ENCODE measurements at regions not wholly inside any gene's neighbourhood (a gene's known extent, or its start where the extent isn't known, plus 50 kb on each side); places are given as distances from the start of the nearest gene placed in this dataset.
"Not testable (repeated sequence)": the region's sequence is repeated elsewhere in the genome, so short reads cannot be mapped to it uniquely, and the experiment has no call there.

DNA sequence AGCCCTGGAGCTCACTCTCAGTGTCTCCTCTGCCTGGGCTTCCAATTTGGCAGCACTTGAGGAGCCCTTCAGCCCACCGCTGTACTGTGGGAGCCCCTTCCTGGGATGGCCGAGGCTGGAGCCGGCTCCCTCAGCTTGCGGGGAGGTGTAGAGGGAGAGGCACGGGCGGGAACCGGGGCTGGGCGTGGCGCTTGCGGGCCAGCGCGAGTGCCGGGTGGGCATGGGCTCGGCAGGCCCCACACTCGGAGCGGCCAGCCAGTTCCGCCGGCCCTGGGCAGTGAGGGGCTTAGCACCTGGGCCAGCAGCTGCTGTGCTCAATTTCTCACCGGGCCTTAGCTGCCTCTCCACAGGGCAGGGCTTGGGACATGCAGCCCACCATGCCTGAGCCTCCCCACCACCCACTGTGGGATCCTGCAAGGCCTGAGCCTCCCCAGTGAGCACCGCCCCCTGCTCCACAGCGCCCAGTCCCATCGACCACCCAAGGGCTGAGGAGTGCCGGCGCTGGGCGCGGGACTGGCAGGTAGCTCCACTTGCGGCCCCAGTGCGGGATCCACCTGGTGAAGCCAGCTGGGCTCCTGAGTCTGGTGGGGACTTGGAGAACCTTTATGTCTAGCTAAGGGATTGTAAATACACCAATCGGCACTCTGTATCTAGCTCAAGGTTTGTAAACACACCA, 65.1 kb upstream of the ROPN1B start:
- H3K36me3 ChIP-seq; H3K27ac ChIP-seq (replicated peaks); intact Hi-C loops (cut with micrococcal nuclease): not testable (repeated sequence)

GRCh38 chr3:125907279-125907678, 61.7 kb upstream of the ROPN1B start:
- H3K36me3 ChIP-seq; H3K4me1 ChIP-seq; H3K9me3 ChIP-seq (replicated peaks); H3K27me3 ChIP-seq (ENCODE audit: low read depth); H3K4me3 ChIP-seq; intact Hi-C loops (cut with micrococcal nuclease); H3K27ac ChIP-seq (replicated peaks); DNase-seq: not testable (repeated sequence)

More for the DNA sequence above, 65.1 kb upstream of the ROPN1B start:
- not testable (repeated sequence) for H3K9me3 ChIP-seq (replicated peaks); H3K27me3 ChIP-seq (ENCODE audit: low read depth); H3K4me3 ChIP-seq; DNase-seq; H3K4me1 ChIP-seq

- intact Hi-C loops (cut with micrococcal nuclease); H3K27ac ChIP-seq (replicated peaks): not testable (repeated sequence)
These were observed 58.1 kb upstream of the ROPN1B start for GRCh38 chr3:125910851-125911250.

GRCh38 chr3:125914608-125915436, 54.2 kb upstream of the ROPN1B start:
- DNase-seq; H3K9me3 ChIP-seq (replicated peaks); H3K27me3 ChIP-seq (ENCODE audit: low read depth); intact Hi-C loops (cut with micrococcal nuclease); H3K36me3 ChIP-seq: not testable (repeated sequence)
- Histone ChIP-seq H3K27ac (replicated peaks) (peak overlapping the region; percentile 91), H3K4me1 (peaks cover 20% of the 10 kb centered on the region), H3K4me3 (peak overlapping the region; percentile 93)

More at GRCh38 chr3:125910851-125911250, 58.1 kb upstream of the ROPN1B start:
- not testable (repeated sequence) for H3K27me3 ChIP-seq (ENCODE audit: low read depth); DNase-seq; H3K4me3 ChIP-seq; H3K36me3 ChIP-seq; H3K9me3 ChIP-seq (replicated peaks)
- H3K4me1 ChIP-seq: peaks cover 12% of the 10 kb centered on the region

GRCh38 chr3:125915437-125915787, 53.6 kb upstream of the ROPN1B start:
- H3K9me3 ChIP-seq (replicated peaks); H3K27me3 ChIP-seq (ENCODE audit: low read depth); intact Hi-C loops (cut with micrococcal nuclease); H3K36me3 ChIP-seq; DNase-seq: not testable (repeated sequence)
- Histone ChIP-seq H3K4me3 (peak overlapping the region; percentile 93), H3K4me1 (peaks cover 20% of the 10 kb centered on the region), H3K27ac (replicated peaks) (peak overlapping the region; percentile 91)

DNA sequence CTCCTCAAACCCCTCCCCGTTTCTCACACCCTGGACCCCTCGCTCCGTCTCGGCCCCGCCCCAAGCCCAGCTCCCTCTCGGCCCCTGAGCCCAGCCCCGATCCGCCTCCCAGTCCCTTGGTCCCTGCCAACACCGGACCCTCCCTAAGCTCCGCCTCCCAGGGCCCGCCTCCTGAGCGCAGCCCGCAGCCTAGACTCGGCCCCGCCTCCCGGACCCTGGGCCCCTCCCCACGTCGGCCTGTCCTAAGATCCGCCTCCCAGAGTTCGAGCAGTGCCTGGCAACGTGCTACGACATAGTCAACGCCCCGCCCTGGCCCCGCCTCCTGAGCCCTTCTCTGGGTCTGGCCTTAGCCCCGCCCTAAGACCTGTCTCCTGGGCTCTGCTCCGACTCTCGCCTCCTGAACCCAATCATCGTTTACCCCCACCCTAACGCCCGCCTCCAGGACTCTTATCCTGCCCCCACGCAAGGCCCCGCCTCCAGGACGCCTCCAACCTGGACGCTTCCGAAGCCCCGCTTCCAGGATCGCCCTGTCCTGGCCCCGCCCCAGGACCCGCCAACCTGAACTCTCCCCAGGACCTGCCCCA, 53.1 kb upstream of the ROPN1B start:
- Histone ChIP-seq H3K27ac (replicated peaks) (peak overlapping the region; percentile 91), H3K4me1 (peaks cover 20% of the 10 kb centered on the region), H3K4me3 (peak overlapping the region; percentile 93)
- H3K9me3 ChIP-seq (replicated peaks); intact Hi-C loops (cut with micrococcal nuclease); H3K36me3 ChIP-seq; H3K27me3 ChIP-seq (ENCODE audit: low read depth): not testable (repeated sequence)
- DNase-seq: peak; percentile 100

GRCh38 chr3:125916376-125916978, 52.5 kb upstream of the ROPN1B start:
- Histone ChIP-seq H3K27ac (replicated peaks) (peak overlapping the region; percentile 91), H3K27me3 (ENCODE audit: low read depth) (no peaks in the 10 kb centered on the region), H3K9me3 (replicated peaks) (no peaks in the 10 kb centered on the region), H3K4me1 (peaks cover 20% of the 10 kb centered on the region), H3K4me3 (peak overlapping the region; percentile 93), H3K36me3 (no peaks in the 10 kb centered on the region)
- TF ChIP-seq, protein P1, sequence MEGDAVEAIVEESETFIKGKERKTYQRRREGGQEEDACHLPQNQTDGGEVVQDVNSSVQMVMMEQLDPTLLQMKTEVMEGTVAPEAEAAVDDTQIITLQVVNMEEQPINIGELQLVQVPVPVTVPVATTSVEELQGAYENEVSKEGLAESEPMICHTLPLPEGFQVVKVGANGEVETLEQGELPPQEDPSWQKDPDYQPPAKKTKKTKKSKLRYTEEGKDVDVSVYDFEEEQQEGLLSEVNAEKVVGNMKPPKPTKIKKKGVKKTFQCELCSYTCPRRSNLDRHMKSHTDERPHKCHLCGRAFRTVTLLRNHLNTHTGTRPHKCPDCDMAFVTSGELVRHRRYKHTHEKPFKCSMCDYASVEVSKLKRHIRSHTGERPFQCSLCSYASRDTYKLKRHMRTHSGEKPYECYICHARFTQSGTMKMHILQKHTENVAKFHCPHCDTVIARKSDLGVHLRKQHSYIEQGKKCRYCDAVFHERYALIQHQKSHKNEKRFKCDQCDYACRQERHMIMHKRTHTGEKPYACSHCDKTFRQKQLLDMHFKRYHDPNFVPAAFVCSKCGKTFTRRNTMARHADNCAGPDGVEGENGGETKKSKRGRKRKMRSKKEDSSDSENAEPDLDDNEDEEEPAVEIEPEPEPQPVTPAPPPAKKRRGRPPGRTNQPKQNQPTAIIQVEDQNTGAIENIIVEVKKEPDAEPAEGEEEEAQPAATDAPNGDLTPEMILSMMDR (IDR thresholded peaks at IDR 0.05; ENCODE audit: borderline replicate concordance): peak; percentile 46
- intact Hi-C loops (cut with micrococcal nuclease): no loop called here
- DNase-seq: no peak

GRCh38 chr3:125917020-125917549, 51.9 kb upstream of the ROPN1B start:
- Histone ChIP-seq H3K27ac (replicated peaks) (peak overlapping the region; percentile 87), H3K4me1 (peaks cover 20% of the 10 kb centered on the region), H3K4me3 (peak overlapping the region; percentile 93)
- DNase-seq; H3K27me3 ChIP-seq (ENCODE audit: low read depth); H3K36me3 ChIP-seq; H3K9me3 ChIP-seq (replicated peaks); intact Hi-C loops (cut with micrococcal nuclease): not testable (repeated sequence)

DNA sequence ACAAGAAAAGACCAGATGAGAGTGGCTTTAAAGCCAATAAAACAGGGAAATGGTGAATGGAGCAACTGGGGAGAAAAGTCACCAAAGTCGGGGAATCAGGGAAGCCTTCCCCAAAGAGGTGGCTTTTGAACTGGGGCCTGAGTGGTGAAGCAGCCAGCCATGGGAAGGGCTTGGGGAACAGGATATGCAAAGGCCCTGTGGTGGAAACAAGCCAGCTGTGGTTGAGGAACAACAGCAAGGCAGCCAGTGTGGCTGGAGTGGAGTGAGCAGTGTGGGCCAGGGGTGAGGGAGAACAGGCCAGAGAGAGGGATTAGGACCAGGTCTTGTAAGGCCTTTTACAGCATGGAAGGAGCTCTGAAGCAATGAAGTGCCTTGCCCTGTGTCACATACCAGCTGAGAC, 51.0 kb upstream of the ROPN1B start:
- H3K4me1 ChIP-seq: peaks cover 20% of the 10 kb centered on the region
- H3K36me3 ChIP-seq; DNase-seq; H3K27me3 ChIP-seq (ENCODE audit: low read depth); H3K27ac ChIP-seq (replicated peaks); H3K4me3 ChIP-seq; intact Hi-C loops (cut with micrococcal nuclease); H3K9me3 ChIP-seq (replicated peaks): not testable (repeated sequence)

DNA sequence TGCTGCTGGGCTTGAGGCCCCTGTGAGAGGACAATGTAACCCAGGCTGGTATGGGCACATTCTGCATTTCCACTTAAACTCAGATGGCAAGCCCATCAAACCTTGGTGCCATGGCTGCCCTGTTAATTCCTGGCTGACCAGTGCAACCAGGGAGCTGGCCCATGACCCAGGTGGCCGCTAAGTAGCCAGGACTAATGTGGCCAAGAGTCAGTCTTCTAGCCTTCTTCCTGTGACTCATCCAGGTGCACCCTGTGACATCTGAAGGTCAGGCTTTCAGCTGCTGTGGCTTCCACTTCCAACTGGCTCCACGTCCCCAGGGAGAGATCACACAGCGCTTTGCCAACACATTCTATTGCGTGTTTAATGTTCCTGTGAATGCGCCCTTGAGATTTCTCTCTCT, 50.5 kb upstream of the ROPN1B start:
- intact Hi-C loops (cut with micrococcal nuclease); H3K36me3 ChIP-seq; DNase-seq; H3K4me3 ChIP-seq; H3K27ac ChIP-seq (replicated peaks); H3K27me3 ChIP-seq (ENCODE audit: low read depth); H3K9me3 ChIP-seq (replicated peaks): not testable (repeated sequence)
- H3K4me1 ChIP-seq: peaks cover 20% of the 10 kb centered on the region

GRCh38 chr3:125918866-125919265, 50.1 kb upstream of the ROPN1B start:
- H3K27ac ChIP-seq (replicated peaks); DNase-seq; intact Hi-C loops (cut with micrococcal nuclease); H3K4me3 ChIP-seq; H3K27me3 ChIP-seq (ENCODE audit: low read depth); H3K9me3 ChIP-seq (replicated peaks); H3K36me3 ChIP-seq: not testable (repeated sequence)
- peaks cover 20% of the 10 kb centered on the region for H3K4me1 ChIP-seq

Measured in left ventricle myocardium inferior (tissue), 1 donor.